IMR-90 (cell line): ENCODE measurements at regions not wholly inside any gene's neighbourhood (a gene's known extent, or its start where the extent isn't known, plus 50 kb on each side); places are given as distances from the start of the nearest gene placed in this dataset.

ENCODE experiments used
- ATAC-seq: fragments of 200-7000 bp; cut with Tn5 transposase; 2 replicates; pipeline ENCODE4 v1.9.1; 2020; ENCODE audit warnings: low read depth, mild to moderate bottlenecking, moderate library complexity
- BruUV-seq: library from RNA; stranded (reverse); fragments of 400-500 nt; replicated peaks from 2 replicates; lab custom pipeline; 2021; lab: Mats Ljungman, UMichigan
- CTCF ChIA-PET: fragments of 300-600 bp; formaldehyde crosslinking; extraction: SDS; loops from one replicate; lab custom pipeline; 2021; ENCODE audit warnings: antibody characterized with exemption; lab: Yijun Ruan, JAX
- POLR2A ChIA-PET: fragments of 300-600 bp; sonication (Branson Sonifier 250); formaldehyde crosslinking; loops from one replicate; lab custom pipeline; 2022; ENCODE audit warnings: antibody characterized with exemption; ENCODE audit not compliant: unreplicated experiment; lab: Charles Lee
- DNase-seq: peaks from one replicate; pipeline ENCODE4 v3.0.0; 2013
- H2AFZ ChIP-seq: replicated peaks from 2 replicates; pipeline ENCODE3; 2013; ENCODE audit warnings: low read length, mild to moderate bottlenecking; ENCODE audit not compliant: poor library complexity
- H2AK5ac ChIP-seq: 2 replicates; pipeline ENCODE4 v1.6.1; 2013; ENCODE audit warnings: low read depth, low read length, inconsistent platforms
- H2AK9ac ChIP-seq: replicated peaks from 2 replicates; pipeline ENCODE3; 2013; ENCODE audit warnings: mild to moderate bottlenecking, low read depth, low read length, moderate library complexity; ENCODE audit not compliant: poor library complexity
- H2BK120ac ChIP-seq: 2 replicates; pipeline ENCODE4 v1.6.1; 2013; ENCODE audit warnings: low read depth, low read length, inconsistent platforms
- H2BK15ac ChIP-seq: 3 replicates; pipeline ENCODE4 v1.6.1; 2013; ENCODE audit warnings: low read depth, low read length, inconsistent platforms
- H2BK20ac ChIP-seq: 2 replicates; pipeline ENCODE4 v1.6.1; 2013; ENCODE audit warnings: low read depth, mild to moderate bottlenecking, inconsistent platforms, low read length, moderate library complexity
- H2BK5ac ChIP-seq: 2 replicates; pipeline ENCODE4 v1.6.1; 2013; ENCODE audit warnings: mild to moderate bottlenecking, low read depth, low read length, inconsistent platforms; ENCODE audit not compliant: poor library complexity, severe bottlenecking
- H3K14ac ChIP-seq: replicated peaks from 2 replicates; pipeline ENCODE4 v1.6.1; 2013; ENCODE audit warnings: low read depth, low read length, inconsistent platforms
- H3K18ac ChIP-seq: 2 replicates; pipeline ENCODE4 v1.6.1; 2013; ENCODE audit warnings: low read depth, low read length, control low read depth
- H3K23ac ChIP-seq: 2 replicates; pipeline ENCODE4 v1.6.1; 2013; ENCODE audit warnings: low read depth, low read length, inconsistent platforms
- H3K27ac ChIP-seq: 2 replicates; pipeline ENCODE4 v1.5.1; 2013; ENCODE audit warnings: mild to moderate bottlenecking, control low read depth, low read length; ENCODE audit not compliant: insufficient read depth
- H3K27me3 ChIP-seq: 2 replicates; pipeline ENCODE4 v1.6.1; 2013; ENCODE audit warnings: low read length; ENCODE audit not compliant: control insufficient read depth, insufficient read depth
- H3K36me3 ChIP-seq: 2 replicates; pipeline ENCODE4 v1.6.1; 2013; ENCODE audit warnings: low read length, mixed read lengths; ENCODE audit not compliant: control insufficient read depth, insufficient read depth
- H3K4ac ChIP-seq: 2 replicates; pipeline ENCODE4 v1.6.1; 2013; ENCODE audit warnings: low read depth, low read length, inconsistent platforms
- H3K4me1 ChIP-seq: 2 replicates; pipeline ENCODE4 v1.6.1; 2013; ENCODE audit warnings: low read length, mixed read lengths; ENCODE audit not compliant: control insufficient read depth, insufficient read depth
- H3K4me2 ChIP-seq: 2 replicates; pipeline ENCODE4 v1.6.1; 2013; ENCODE audit warnings: low read depth, mild to moderate bottlenecking, control low read depth, low read length, moderate library complexity
- H3K4me3 ChIP-seq: 2 replicates; pipeline ENCODE4 v1.5.1; 2013; ENCODE audit warnings: low read depth, mild to moderate bottlenecking, control low read depth, low read length, moderate library complexity; ENCODE audit not compliant: insufficient read depth
- H3K56ac ChIP-seq: 2 replicates; pipeline ENCODE4 v1.6.1; 2013; ENCODE audit warnings: low read length, inconsistent platforms; ENCODE audit not compliant: insufficient read depth; ENCODE audit errors: extremely low read depth
- H3K79me1 ChIP-seq, 2 experiments: 2 replicates each; pipeline ENCODE4 v1.6.1; 2013; ENCODE audit warnings: low read length in 2 of 2, inconsistent platforms in 1 of 2, low read depth in 1 of 2
- H3K9ac ChIP-seq: 2 replicates; pipeline ENCODE4 v1.6.1; 2013; ENCODE audit warnings: low read depth, low read length, control low read depth
- H3K9me1 ChIP-seq: 2 replicates; pipeline ENCODE4 v1.6.1; 2013; ENCODE audit warnings: low read length, inconsistent platforms; ENCODE audit not compliant: insufficient read depth
- H3K9me3 ChIP-seq: 2 replicates; pipeline ENCODE4 v1.6.1; 2013; ENCODE audit warnings: low read length; ENCODE audit not compliant: control insufficient read depth, insufficient read depth
- H4K20me1 ChIP-seq: 2 replicates; pipeline ENCODE4 v1.6.1; 2013; ENCODE audit warnings: low read length, inconsistent platforms; ENCODE audit not compliant: insufficient read depth
- H4K5ac ChIP-seq: 2 replicates; pipeline ENCODE4 v1.6.1; 2013; ENCODE audit warnings: mild to moderate bottlenecking, low read depth, low read length, control low read depth
- H4K8ac ChIP-seq, 2 experiments: 2 replicates each; pipeline ENCODE4 v1.6.1; 2013; ENCODE audit warnings: low read depth in 2 of 2, low read length in 2 of 2, control low read depth in 1 of 2, inconsistent platforms in 1 of 2
- H4K91ac ChIP-seq: 2 replicates; pipeline ENCODE4 v1.6.1; 2013; ENCODE audit warnings: low read depth, low read length, inconsistent platforms; ENCODE audit not compliant: insufficient read depth
- BHLHE40 ChIP-seq: fragments of 150-350 bp; IDR thresholded peaks from 2 replicates; pipeline ENCODE4 v1.6.1; 2016; ENCODE audit warnings: mild to moderate bottlenecking, low read depth, low read length
- CEBPB ChIP-seq: IDR thresholded peaks from 2 replicates; pipeline ENCODE4 v1.6.1; 2012; ENCODE audit warnings: low read depth, low read length, improper control_type of control experiment
- CHD1 ChIP-seq: IDR thresholded peaks from 2 replicates; pipeline ENCODE4 v1.6.1; 2012; ENCODE audit warnings: low read depth, low read length, improper control_type of control experiment
- ELK1 ChIP-seq: fragments of 150-350 bp; IDR thresholded peaks from 2 replicates; pipeline ENCODE4 v1.6.1; 2016; ENCODE audit warnings: low read depth, mild to moderate bottlenecking, low read length, moderate library complexity, borderline replicate concordance
- FOS ChIP-seq: fragments of 150-350 bp; IDR thresholded peaks from 2 replicates; pipeline ENCODE4 v1.6.1; 2016; ENCODE audit warnings: low read depth, low read length
- MAFK ChIP-seq: IDR thresholded peaks from 2 replicates; pipeline ENCODE4 v1.6.1; 2012; ENCODE audit warnings: low read depth, low read length, improper control_type of control experiment
- MAZ ChIP-seq: IDR thresholded peaks from 2 replicates; pipeline ENCODE4 v1.6.1; 2012; ENCODE audit warnings: low read depth, mild to moderate bottlenecking, low read length, improper control_type of control experiment, moderate library complexity, borderline replicate concordance
- MXI1 ChIP-seq: IDR thresholded peaks from 2 replicates; pipeline ENCODE4 v1.6.1; 2012; ENCODE audit warnings: low read depth, mild to moderate bottlenecking, low read length, moderate library complexity, borderline replicate concordance
- NFE2L2 ChIP-seq: fragments of 150-350 bp; IDR thresholded peaks from 2 replicates; pipeline ENCODE4 v1.6.1; 2016; ENCODE audit warnings: low read depth, mild to moderate bottlenecking, low read length
- POLR2A ChIP-seq: IDR thresholded peaks from 2 replicates; pipeline ENCODE4 v1.6.1; 2012; ENCODE audit warnings: mild to moderate bottlenecking, low read depth, low read length
- RAD21 ChIP-seq: IDR thresholded peaks from 2 replicates; pipeline ENCODE4 v1.6.1; 2012; ENCODE audit warnings: low read length, improper control_type of control experiment
- RFX5 ChIP-seq: IDR thresholded peaks from 2 replicates; pipeline ENCODE4 v1.8.0; 2012; ENCODE audit warnings: low read depth, mild to moderate bottlenecking, low read length, moderate library complexity
- SMC3 ChIP-seq: fragments of 150-350 bp; IDR thresholded peaks from 2 replicates; pipeline ENCODE4 v1.6.1; 2016; ENCODE audit warnings: low read depth, mild to moderate bottlenecking, antibody characterized with exemption, low read length, moderate library complexity
- USF2 ChIP-seq: fragments of 150-350 bp; IDR thresholded peaks from 2 replicates; pipeline ENCODE4 v1.6.1; 2017; ENCODE audit warnings: mild to moderate bottlenecking, antibody characterized with exemption, low read length, low read depth
- WGBS, 2 experiments: methylation state at CpG; one replicate each; pipeline versions ENCODE4 v1.1.5 to v1.1.7; 2013; ENCODE audit warnings: missing lambda C conversion rate in 2 of 2; ENCODE audit not compliant: insufficient read length in 1 of 2; ENCODE audit errors: extremely low coverage in 2 of 2; 5-methylcytosine and 5-hydroxymethylcytosine counted together
- dilution Hi-C: fragments of 300-500 bp; cut with HindIII; formaldehyde crosslinking; loops from one replicate; pipeline ENCODE4 v1.14.3; 2018; ENCODE audit warnings: low sequenced_read_pairs; ENCODE audit not compliant: unreplicated experiment
- in situ Hi-C: fragments of 300-500 bp; cut with MboI; formaldehyde crosslinking; loops from 3 replicates; pipeline ENCODE4 v1.14.3; 2019; ENCODE audit warnings: low sequenced_read_pairs, inconsistent platforms, mixed read lengths
- intact Hi-C: fragments of 100-400 bp; cut with micrococcal nuclease; formaldehyde crosslinking; loops from 2 replicates; pipeline ENCODE4 v1.10.0; 2022
- TF ChIP-seq, protein P1 (sequence below): conservative IDR thresholded peaks from 2 replicates; pipeline ENCODE4 v1.5.1; 2012; ENCODE audit warnings: mild to moderate bottlenecking, low read depth, low read length, improper control_type of control experiment

DNA sequence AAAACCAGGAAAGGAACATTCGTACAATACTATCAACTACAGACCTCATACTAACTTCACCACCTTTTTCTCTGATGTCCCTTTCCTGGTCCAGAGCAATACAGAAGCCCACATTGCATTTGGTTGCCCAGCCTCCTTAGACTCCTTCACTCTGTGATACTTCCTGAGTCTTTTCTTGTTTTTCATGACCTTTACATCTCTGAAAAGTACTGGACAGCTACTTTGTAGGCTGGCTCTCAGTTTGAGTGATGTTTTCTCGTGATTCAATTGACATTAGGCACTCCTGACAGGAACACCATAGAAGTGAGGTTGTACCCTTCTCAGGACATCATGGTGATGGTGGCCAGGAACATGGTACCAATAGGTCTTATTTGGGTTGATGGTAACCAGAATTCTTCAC lies 185.9 kb upstream of the SLC39A10 start:
- Histone ChIP-seq H4K8ac (no peak overlapping the region), H3K14ac (no peak overlapping the region), H2AFZ (no peak overlapping the region), H3K79me1 (no peaks in the 10 kb centered on the region), H4K91ac (no peak overlapping the region), H3K9me3 (no peaks in the 10 kb centered on the region), H4K5ac (no peak overlapping the region), H2BK120ac (no peak overlapping the region), H3K9me1 (no peaks in the 10 kb centered on the region), H2BK20ac (no peak overlapping the region), H3K4me3 (no peak overlapping the region), H2BK5ac (no peak overlapping the region), H2BK15ac (no peak overlapping the region), H3K36me3 (no peaks in the 10 kb centered on the region), H3K4me2 (no peak overlapping the region), H3K27me3 (no peaks in the 10 kb centered on the region), H3K56ac (no peak overlapping the region), H3K18ac (no peak overlapping the region), H4K20me1 (no peaks in the 10 kb centered on the region), H2AK9ac (no peak overlapping the region), H3K27ac (no peak overlapping the region), H3K23ac (no peak overlapping the region), H2AK5ac (no peak overlapping the region), H3K4ac (no peak overlapping the region), H3K9ac (no peak overlapping the region), H3K4me1 (no peaks in the 10 kb centered on the region)
- no TSS peak for BruUV-seq
- DNase-seq (no peak), ATAC-seq (no peak)
- in situ Hi-C loops (no loop called here), dilution Hi-C loops (no loop called here), intact Hi-C loops (loop anchor here (10.0 kb wide), 1 partner anchor 146 kb away; no protein-coding TSS in a partner anchor)
- CTCF ChIA-PET, result interaction anchor here (0.6 to 1.7 kb wide), 2 partner anchors 152 to 1541 kb away, joined by 3 to 4 read pairs; no protein-coding TSS in a partner anchor
- no peak for TF ChIP-seq CEBPB
- no peak for TF ChIP-seq SMC3
- TF ChIP-seq MAFK, result no peak
- no peak for TF ChIP-seq BHLHE40
- no peak for TF ChIP-seq NFE2L2
- no peak for TF ChIP-seq USF2
- TF ChIP-seq FOS, result no peak
- TF ChIP-seq, protein P1, sequence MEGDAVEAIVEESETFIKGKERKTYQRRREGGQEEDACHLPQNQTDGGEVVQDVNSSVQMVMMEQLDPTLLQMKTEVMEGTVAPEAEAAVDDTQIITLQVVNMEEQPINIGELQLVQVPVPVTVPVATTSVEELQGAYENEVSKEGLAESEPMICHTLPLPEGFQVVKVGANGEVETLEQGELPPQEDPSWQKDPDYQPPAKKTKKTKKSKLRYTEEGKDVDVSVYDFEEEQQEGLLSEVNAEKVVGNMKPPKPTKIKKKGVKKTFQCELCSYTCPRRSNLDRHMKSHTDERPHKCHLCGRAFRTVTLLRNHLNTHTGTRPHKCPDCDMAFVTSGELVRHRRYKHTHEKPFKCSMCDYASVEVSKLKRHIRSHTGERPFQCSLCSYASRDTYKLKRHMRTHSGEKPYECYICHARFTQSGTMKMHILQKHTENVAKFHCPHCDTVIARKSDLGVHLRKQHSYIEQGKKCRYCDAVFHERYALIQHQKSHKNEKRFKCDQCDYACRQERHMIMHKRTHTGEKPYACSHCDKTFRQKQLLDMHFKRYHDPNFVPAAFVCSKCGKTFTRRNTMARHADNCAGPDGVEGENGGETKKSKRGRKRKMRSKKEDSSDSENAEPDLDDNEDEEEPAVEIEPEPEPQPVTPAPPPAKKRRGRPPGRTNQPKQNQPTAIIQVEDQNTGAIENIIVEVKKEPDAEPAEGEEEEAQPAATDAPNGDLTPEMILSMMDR, result no peak
- no peak for TF ChIP-seq RFX5
- no peak for TF ChIP-seq ELK1
- TF ChIP-seq POLR2A, result no peak
- TF ChIP-seq RAD21, result no peak
- no peak for TF ChIP-seq MXI1
- no peak for TF ChIP-seq CHD1
- TF ChIP-seq MAZ, result no peak
- POLR2A ChIA-PET, result no interaction called here
- 80% methylated on average over 1 of the region's 2 CpGs; no CpG with 5 or more reads in 1 of the 2 experiments for WGBS, 2 experiments
